Aorta (tissue), 5 donors: ENCODE measurements at regions not wholly inside any gene's neighbourhood (a gene's known extent, or its start where the extent isn't known, plus 50 kb on each side); places are given as distances from the start of the nearest gene placed in this dataset.

ENCODE experiments used
- ATAC-seq: fragments of 200-7000 bp; cut with Tn5 transposase; one replicate; pipeline ENCODE4 v1.9.1; 2022; ENCODE audit warnings: moderate library complexity; ENCODE audit not compliant: low FRiP score
- DNase-seq, 2 donors: peaks; one replicate each; pipeline ENCODE4 v3.0.0-alpha.2; 2020
- H3K27ac ChIP-seq, 2 donors: one replicate each; pipeline ENCODE4 v1.5.1; 2013; ENCODE audit warnings: low read length in 2 of 2, mild to moderate bottlenecking in 2 of 2, moderate library complexity in 2 of 2, control low read depth in 1 of 2, inconsistent platforms in 1 of 2, low read depth in 1 of 2
- H3K27me3 ChIP-seq, 2 donors: one replicate each; pipeline ENCODE4 v1.6.1; 2013; ENCODE audit warnings: control low read depth in 1 of 2, low read length in 1 of 2, mild to moderate bottlenecking in 1 of 2, moderate library complexity in 1 of 2; ENCODE audit not compliant: insufficient read depth in 2 of 2, control insufficient read depth in 1 of 2
- H3K36me3 ChIP-seq, 2 donors: one replicate each; pipeline ENCODE4 v1.6.1; 2013; ENCODE audit warnings: control low read depth in 1 of 2, low read length in 1 of 2, mild to moderate bottlenecking in 1 of 2; ENCODE audit not compliant: insufficient read depth in 2 of 2, control insufficient read depth in 1 of 2
- H3K4me1 ChIP-seq, 2 donors: one replicate each; pipeline ENCODE4 v1.6.1; 2013; ENCODE audit warnings: low read length in 2 of 2, control low read depth in 1 of 2, mild to moderate bottlenecking in 1 of 2, moderate library complexity in 1 of 2; ENCODE audit not compliant: insufficient read depth in 2 of 2, control insufficient read depth in 1 of 2
- H3K4me3 ChIP-seq, 2 donors: one replicate each; pipeline ENCODE4 v1.5.1; 2013; ENCODE audit warnings: low read length in 2 of 2, control low read depth in 1 of 2, mild to moderate bottlenecking in 1 of 2
- H3K9me3 ChIP-seq: one replicate; pipeline ENCODE4 v1.6.1; 2013; ENCODE audit warnings: mild to moderate bottlenecking, low read length; ENCODE audit not compliant: control insufficient read depth
- WGBS, 2 donors: extraction: QIAGEN DNeasy Blood & Tissue Kit; methylation state at CpG; one replicate each; pipeline ENCODE4 v1.1.7; 2013; 5-methylcytosine and 5-hydroxymethylcytosine counted together
- intact Hi-C, 2 donors: fragments of 100-400 bp; cut with DNase I; formaldehyde crosslinking; loops; one replicate each; pipeline versions ENCODE4 v1.14.2 to v1.15.0; 2022
- donor health status: healthy with polysubstance abuse.
- donor health status: Bipolar disorder and iron deficiency.
- donor health status: DM: no; HTN: no; CAD: no.
- donor health status: DM: no; HTN: no; CAD: no.
- donor health status: DM: yes; HTN: yes; CAD: no.

DNA sequence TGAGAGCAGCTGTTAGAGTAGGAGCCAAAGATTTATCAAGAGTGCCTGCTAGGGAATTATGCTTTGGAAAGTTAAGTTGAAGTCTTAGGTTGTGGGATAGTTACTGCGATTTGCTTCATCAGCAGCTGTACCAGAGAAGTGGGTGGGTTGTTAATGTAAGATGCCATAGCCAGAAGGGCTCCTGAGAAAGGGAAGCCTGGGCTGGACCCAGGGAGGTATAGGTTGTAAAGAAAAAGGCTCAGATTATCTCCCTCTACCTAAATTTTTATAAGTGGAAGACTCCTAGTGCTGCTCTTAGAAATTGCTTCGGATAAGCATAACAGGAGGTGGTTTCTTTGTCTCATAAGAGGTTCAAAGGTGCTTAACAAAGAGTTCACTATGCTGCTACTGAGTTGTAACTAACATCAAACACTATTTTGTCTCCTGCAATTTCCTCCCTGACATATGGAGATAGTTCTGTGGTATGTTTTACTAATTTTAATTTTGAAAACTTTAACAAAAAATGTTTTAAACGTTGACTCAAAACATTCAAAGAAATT, 356.9 kb downstream of the DTHD1 start:
- intact Hi-C loops, result no loop called here
- Histone ChIP-seq H3K27ac (no peak overlapping the region), H3K4me3 (no peak overlapping the region), H3K4me1 (no peaks in the 10 kb centered on the region), H3K9me3 (no peaks in the 10 kb centered on the region), H3K36me3 (no peaks in the 10 kb centered on the region), H3K27me3 (no peaks in the 10 kb centered on the region)
- ATAC-seq, result no peak
- no peak for DNase-seq
- WGBS, 2 donors, result 38 to 40% methylated on average over 3 of the region's 3 CpGs

DNA sequence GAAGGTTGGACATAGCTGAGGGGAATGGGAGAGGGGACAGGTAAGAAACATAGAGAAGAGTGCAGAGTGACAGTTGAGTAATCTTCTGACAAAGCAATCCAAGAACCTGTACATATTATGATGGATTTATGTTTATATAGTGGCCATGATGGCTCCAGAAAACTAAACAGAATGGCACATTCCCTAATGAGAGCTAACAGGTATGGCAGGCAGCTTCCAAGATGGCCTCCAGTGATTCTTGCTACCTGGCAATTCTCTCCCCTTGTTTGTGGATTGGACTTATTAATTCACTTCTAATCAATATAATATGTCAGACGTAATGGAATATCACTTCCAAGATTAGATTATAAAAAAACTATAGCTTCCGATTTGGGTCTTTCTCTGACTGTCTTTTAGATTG, 359.5 kb downstream of the DTHD1 start:
- Histone ChIP-seq H3K36me3 (no peaks in the 10 kb centered on the region), H3K4me3 (no peak overlapping the region), H3K27me3 (no peaks in the 10 kb centered on the region), H3K4me1 (no peaks in the 10 kb centered on the region), H3K27ac (no peak overlapping the region), H3K9me3 (no peaks in the 10 kb centered on the region)
- no peak for DNase-seq
- intact Hi-C loops, result no loop called here
- no peak for ATAC-seq
- WGBS, 2 donors, result 84 to 95% methylated on average over 2 of the region's 2 CpGs

DNA sequence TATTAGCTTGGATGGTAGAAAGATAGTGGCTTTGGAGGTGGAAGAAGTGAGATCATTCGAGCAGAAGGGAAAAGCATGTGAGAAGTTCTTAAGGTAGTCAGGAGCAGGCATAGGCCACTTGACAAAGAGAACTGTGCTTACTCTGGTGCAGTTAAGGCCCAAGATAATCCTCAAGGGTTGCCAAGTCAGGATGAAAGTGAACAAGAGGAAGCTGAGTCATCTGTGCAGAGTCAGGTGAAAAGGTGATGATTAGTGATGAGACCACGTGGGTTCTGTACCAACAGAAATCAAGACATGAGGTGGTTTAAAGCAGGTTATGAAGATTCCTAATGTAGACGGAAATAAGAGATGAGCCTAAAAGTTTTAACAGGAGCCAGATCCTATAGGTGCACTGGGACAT, 369.8 kb downstream of the DTHD1 start:
- Histone ChIP-seq H3K4me1 (no peaks in the 10 kb centered on the region), H3K4me3 (no peak overlapping the region), H3K9me3 (no peaks in the 10 kb centered on the region), H3K27me3 (no peaks in the 10 kb centered on the region), H3K27ac (no peak overlapping the region), H3K36me3 (no peaks in the 10 kb centered on the region)
- DNase-seq (no peak), ATAC-seq (no peak)
- 75 to 84% methylated on average over 3 of the region's 3 CpGs for WGBS, 2 donors
- intact Hi-C loops, result no loop called here

DNA sequence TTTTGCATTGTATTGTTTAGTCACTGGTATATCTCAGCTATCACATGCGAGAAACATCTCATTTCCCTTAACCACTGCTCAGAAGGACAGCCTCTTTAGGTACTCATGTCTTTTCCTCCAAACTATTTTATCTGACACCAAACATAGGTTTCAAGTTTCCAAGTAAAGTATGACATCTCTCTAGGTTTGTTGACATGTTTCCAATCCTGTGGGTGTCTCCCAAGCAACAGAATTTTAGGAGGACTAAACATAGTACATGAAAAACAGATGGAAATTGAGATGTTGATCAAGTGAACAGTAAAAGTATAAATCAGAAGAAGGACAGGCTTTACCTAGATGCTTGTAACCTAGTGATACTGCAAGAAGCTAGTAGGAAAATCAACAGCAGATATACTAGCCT, 371.4 kb downstream of the DTHD1 start:
- H3K4me1 ChIP-seq, result no peaks in the 10 kb centered on the region
- H3K4me3 ChIP-seq, result no peak overlapping the region
- no peaks in the 10 kb centered on the region for H3K9me3 ChIP-seq
- ATAC-seq (no peak), DNase-seq (no peak)
- intact Hi-C loops, result no loop called here
- H3K27me3 ChIP-seq, result no peaks in the 10 kb centered on the region
- H3K27ac ChIP-seq, result no peak overlapping the region
- H3K36me3 ChIP-seq, result no peaks in the 10 kb centered on the region
- WGBS, 2 donors, result 91 to 93% methylated on average over 1 of the region's 1 CpG

DNA sequence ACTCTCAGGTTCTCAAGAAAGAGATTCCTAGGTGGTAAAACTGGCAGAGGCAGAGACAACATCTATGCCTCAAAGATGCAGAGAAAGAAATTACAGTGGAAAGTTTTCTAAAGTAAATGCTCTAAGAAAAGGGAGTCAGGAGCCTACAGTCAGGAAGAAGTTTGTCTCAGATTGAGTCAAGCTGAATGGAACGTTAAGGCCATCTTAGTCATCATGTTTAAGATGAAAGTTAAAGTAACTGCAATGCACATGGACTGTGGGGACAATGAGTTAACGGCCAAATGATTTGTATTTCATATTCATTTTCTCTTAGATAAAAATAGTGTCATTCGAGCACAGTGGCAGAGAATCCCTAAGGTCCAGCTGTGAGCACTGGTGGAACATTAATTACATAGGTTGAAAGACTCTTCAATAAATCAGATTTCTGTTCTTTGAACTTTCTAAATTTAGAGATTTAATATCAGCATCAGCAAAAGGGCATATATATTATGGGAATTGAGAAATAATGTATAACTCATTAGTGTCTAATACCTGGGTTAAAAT, 384.6 kb downstream of the DTHD1 start:
- ATAC-seq (no peak), DNase-seq (no peak)
- no peaks in the 10 kb centered on the region for H3K4me1 ChIP-seq
- no peaks in the 10 kb centered on the region for H3K27me3 ChIP-seq
- no peak overlapping the region for H3K27ac ChIP-seq
- no peaks in the 10 kb centered on the region for H3K36me3 ChIP-seq
- H3K9me3 ChIP-seq, result no peaks in the 10 kb centered on the region
- H3K4me3 ChIP-seq, result no peak overlapping the region
- 47 to 51% methylated on average over 3 of the region's 3 CpGs for WGBS, 2 donors
- intact Hi-C loops, result no loop called here

DNA sequence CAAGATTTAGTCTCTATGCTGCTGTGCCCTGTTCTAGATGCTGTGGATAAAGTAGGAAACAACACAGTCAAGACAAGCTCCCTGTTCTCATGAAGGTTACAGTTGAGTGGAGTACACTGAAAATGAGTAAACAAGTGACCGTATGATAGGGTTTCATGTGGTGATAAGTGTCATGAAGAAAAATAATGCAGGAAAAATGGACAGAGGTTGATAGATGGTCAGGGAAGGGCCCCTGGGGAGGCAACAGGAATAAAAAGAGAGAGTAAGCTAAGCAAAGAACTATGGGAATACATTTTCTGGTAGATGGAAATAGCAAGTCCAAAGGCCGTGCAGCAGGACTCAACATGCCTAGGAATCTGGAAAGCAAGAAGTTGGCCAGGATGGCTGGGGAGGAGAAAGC, 394.0 kb downstream of the DTHD1 start:
- DNase-seq (no peak), ATAC-seq (no peak)
- no peak overlapping the region for H3K27ac ChIP-seq
- WGBS, 2 donors, result 54 to 65% methylated on average over 2 of the region's 2 CpGs
- H3K36me3 ChIP-seq, result no peaks in the 10 kb centered on the region
- H3K4me1 ChIP-seq, result no peaks in the 10 kb centered on the region
- H3K4me3 ChIP-seq, result no peak overlapping the region
- no peaks in the 10 kb centered on the region for H3K9me3 ChIP-seq
- intact Hi-C loops, result no loop called here
- H3K27me3 ChIP-seq, result no peaks in the 10 kb centered on the region

DNA sequence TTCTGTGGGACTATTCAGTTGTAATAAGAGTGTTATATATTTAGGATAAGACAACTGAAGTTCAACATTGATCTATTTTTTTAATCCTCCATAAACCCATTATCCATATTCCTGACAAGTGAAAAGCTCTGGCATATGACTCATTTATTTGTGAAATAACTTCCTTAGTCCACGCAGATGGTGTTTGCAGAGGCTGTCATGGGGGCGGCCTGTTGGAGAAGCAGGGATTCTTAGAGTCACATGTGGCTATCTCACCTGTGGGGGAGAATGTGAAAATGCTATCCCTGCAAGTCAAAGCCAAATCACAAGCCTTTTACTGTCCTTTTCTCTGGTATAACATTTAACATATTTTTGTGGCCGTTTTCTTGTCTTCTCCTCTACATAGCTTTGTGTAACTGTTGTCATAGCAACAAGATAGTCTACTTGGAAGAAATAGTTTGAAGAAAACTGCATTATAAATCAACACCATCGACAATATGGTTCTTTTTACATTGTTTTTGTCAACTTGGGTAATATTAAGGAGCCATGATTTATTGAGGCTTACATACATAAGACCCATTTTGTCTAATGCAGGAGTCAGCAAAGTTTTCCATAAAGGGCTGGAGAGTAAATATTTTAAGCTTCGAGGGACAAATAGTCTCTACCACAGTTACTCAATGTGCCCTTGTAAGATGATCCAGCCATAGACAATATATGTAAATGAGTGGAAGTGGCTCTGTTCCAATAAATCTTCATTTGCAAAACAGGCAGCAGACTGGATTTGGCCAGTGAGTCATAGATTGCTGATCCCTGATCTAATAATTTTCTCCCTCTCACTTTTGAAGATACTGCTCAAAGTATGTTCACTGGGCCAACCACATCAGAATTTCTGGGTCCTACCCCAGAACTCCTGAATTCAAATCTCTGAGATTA, 395.0 kb downstream of the DTHD1 start:
- 44 to 52% methylated on average over 5 of the region's 5 CpGs for WGBS, 2 donors
- DNase-seq (no peak), ATAC-seq (no peak)
- no peak overlapping the region for H3K27ac ChIP-seq
- no peaks in the 10 kb centered on the region for H3K27me3 ChIP-seq
- H3K4me1 ChIP-seq, result no peaks in the 10 kb centered on the region
- intact Hi-C loops, result no loop called here
- no peak overlapping the region for H3K4me3 ChIP-seq
- H3K9me3 ChIP-seq, result peaks cover 1% of the 10 kb centered on the region
- H3K36me3 ChIP-seq, result no peaks in the 10 kb centered on the region

DNA sequence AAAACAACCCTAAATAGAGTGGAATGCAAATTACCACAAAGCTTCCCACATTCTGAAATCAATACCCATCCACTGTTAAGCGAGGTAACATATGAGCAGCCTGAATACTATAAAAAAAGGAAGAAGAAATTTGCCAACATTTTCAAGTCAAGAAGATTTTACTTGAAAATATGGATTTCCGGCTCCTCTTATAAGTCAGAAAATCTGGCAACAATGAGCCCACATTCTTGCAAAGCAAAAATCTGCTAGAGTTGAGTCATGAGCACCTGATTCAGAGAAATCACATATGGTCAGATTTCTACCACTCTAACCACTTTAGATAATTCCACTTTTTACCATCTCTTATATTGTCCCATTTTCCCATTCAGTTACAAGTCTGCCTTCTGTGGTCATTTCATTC, 395.7 kb downstream of the DTHD1 start:
- Histone ChIP-seq H3K4me3 (no peak overlapping the region), H3K27ac (no peak overlapping the region), H3K36me3 (no peaks in the 10 kb centered on the region), H3K4me1 (no peaks in the 10 kb centered on the region), H3K27me3 (no peaks in the 10 kb centered on the region), H3K9me3 (peaks cover 3% of the 10 kb centered on the region)
- DNase-seq, result no peak
- WGBS, 2 donors, result 68 to 79% methylated on average over 2 of the region's 2 CpGs
- no peak for ATAC-seq
- intact Hi-C loops, result no loop called here

DNA sequence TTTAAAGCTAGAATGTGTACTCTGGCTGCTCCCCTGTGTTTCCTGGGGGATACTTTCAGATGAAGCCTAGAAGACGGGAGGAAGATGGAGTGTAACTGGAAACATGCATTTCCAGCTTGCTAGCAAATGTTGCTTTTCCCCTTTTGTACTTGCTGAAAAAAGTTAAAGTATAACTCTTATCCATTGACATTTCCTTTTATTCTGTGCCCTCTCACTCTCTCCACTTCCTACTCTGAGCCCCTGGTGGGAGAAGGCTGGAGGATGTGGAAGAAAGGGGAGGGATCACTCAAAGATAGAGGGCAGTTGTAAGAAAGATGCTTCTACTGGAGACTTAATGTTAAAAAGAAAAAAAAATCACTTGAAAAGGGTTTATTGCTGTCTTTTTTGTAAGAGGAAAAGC, 396.5 kb downstream of the DTHD1 start:
- Histone ChIP-seq H3K4me3 (no peak overlapping the region), H3K27ac (no peak overlapping the region), H3K36me3 (no peaks in the 10 kb centered on the region), H3K27me3 (no peaks in the 10 kb centered on the region), H3K9me3 (peaks cover 3% of the 10 kb centered on the region), H3K4me1 (no peaks in the 10 kb centered on the region)
- 10 to 14% methylated on average over 1 of the region's 1 CpG for WGBS, 2 donors
- ATAC-seq (no peak), DNase-seq (no peak)
- intact Hi-C loops, result no loop called here
